ENCODE measurements at regions not wholly inside any gene's neighbourhood (a gene's known extent, or its start where the extent isn't known, plus 50 kb on each side); places are given as distances from the start of the nearest gene placed in this dataset.

GRCh38 chr16:85175724-85176233 is 63.5 kb upstream of the CIBAR2 start:
- no peak for TF ChIP-seq EZH2 (IDR thresholded peaks at IDR 0.05; ENCODE audit: borderline replicate concordance, low read depth, low read length, severe bottlenecking)
- TF ChIP-seq CTCF (IDR thresholded peaks at IDR 0.05; ENCODE audit: borderline replicate concordance, extremely low read depth, low read length, poor library complexity, severe bottlenecking), result no peak
- Histone ChIP-seq H3K4me3 (ENCODE audit: low read depth in 1 of 2, low read length in 2 of 2) (no peak overlapping the region), H3K27me3 (ENCODE audit: insufficient read depth, low read length, poor library complexity) (peaks cover 5% of the 10 kb centered on the region), H3K4me1 (ENCODE audit: insufficient read depth, low read length) (no peaks in the 10 kb centered on the region), H3K9me3 (ENCODE audit: insufficient read depth, low read length, severe bottlenecking) (no peaks in the 10 kb centered on the region), H3K36me3 (ENCODE audit: insufficient read depth, low read length) (no peaks in the 10 kb centered on the region), H3K27ac (ENCODE audit: low read length) (no peak overlapping the region), H3K79me2 (ENCODE audit: insufficient read depth, low read length) (no peaks in the 10 kb centered on the region), H4K20me1 (ENCODE audit: insufficient read depth, low read length) (peaks cover 4% of the 10 kb centered on the region), H3K4me2 (ENCODE audit: insufficient read depth, low read length) (no peak overlapping the region), H2AFZ (ENCODE audit: low read depth, low read length) (no peak overlapping the region), H3K9ac (ENCODE audit: low read depth, low read length) (no peak overlapping the region)
- no peak for ATAC-seq (ENCODE audit: insufficient read depth, low read depth)
- no peak for DNase-seq

DNA sequence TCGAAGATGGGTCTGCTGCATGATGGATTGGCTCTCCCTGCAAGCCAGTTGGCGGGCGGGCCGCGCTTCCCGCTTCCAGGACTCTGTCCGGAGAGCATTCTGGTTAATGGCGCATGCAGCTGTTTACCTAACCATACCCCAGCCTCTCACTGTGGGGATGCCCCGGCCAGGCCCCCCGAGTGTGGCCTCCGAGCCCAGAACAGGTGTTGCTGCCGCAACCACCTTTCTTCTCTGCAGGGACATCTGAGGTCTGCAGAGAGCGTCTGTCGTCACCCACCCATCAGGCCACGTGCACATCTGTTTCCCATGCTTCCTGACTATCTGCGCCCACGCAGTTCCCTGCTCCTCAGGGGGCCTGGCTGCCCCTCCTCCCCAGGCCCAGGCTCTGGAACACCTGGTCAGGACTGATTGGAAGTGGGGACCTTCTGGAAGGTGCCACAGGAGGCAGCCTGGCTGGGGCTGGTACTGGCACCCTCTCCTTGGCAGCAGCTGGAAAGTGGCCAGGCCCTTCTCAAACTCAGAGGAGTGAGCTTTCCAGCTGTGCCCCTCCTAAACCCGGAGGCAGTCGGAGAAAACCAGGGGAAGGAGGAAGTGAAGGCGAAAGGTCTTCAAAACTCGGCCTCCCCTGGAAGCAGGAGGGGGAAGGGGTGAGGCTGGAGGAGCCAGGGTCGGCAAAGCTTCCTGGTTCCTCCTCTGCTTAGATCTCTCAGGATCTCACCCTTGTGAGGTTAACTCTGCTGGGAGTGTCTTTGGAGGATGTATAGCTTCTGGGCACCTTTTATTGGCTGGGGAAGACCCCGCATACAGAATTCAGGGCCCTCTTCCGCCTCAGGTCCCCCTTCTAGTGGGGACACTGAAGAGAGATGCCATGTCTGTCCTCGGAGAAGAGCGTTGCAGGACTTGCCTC is 64.5 kb upstream of the CIBAR2 start:
- H3K4me3 ChIP-seq (ENCODE audit: low read depth in 1 of 2, low read length in 2 of 2), result no peak overlapping the region
- no peak overlapping the region for H2AFZ ChIP-seq (ENCODE audit: low read depth, low read length)
- DNase-seq (no peak), ATAC-seq (ENCODE audit: insufficient read depth, low read depth) (no peak)
- no peaks in the 10 kb centered on the region for H3K4me1 ChIP-seq (ENCODE audit: insufficient read depth, low read length)
- H3K79me2 ChIP-seq (ENCODE audit: insufficient read depth, low read length), result no peaks in the 10 kb centered on the region
- no peak for TF ChIP-seq EZH2 (IDR thresholded peaks at IDR 0.05; ENCODE audit: borderline replicate concordance, low read depth, low read length, severe bottlenecking)
- no peak for TF ChIP-seq CTCF (IDR thresholded peaks at IDR 0.05; ENCODE audit: borderline replicate concordance, extremely low read depth, low read length, poor library complexity, severe bottlenecking)
- H3K4me2 ChIP-seq (ENCODE audit: insufficient read depth, low read length), result no peak overlapping the region
- peaks cover 4% of the 10 kb centered on the region for H4K20me1 ChIP-seq (ENCODE audit: insufficient read depth, low read length)
- H3K9me3 ChIP-seq (ENCODE audit: insufficient read depth, low read length, severe bottlenecking), result no peaks in the 10 kb centered on the region
- peaks cover 5% of the 10 kb centered on the region for H3K27me3 ChIP-seq (ENCODE audit: insufficient read depth, low read length, poor library complexity)
- no peaks in the 10 kb centered on the region for H3K36me3 ChIP-seq (ENCODE audit: insufficient read depth, low read length)
- no peak overlapping the region for H3K9ac ChIP-seq (ENCODE audit: low read depth, low read length)
- no peak overlapping the region for H3K27ac ChIP-seq (ENCODE audit: low read length)

DNA sequence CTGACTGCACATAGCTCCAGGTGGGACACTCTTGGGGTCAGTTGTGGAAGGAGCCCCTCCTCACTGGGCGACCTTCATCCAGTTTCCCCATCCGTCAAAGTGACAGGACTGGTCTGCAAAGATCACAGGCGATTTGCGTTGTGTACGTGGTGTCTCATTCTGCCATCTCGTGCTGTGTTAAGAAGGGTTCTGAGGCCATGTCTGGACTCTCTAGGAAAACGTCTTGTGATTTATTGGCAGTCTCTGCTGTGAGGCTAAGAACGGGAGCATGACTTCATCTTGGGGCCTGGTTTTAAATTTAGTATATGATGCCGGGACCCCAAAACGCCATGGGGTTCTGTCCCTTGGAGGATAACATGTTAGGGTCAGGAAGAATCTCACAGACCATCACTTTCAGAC is 65.2 kb upstream of the CIBAR2 start:
- H3K36me3 ChIP-seq (ENCODE audit: insufficient read depth, low read length), result no peaks in the 10 kb centered on the region
- no peak overlapping the region for H3K4me2 ChIP-seq (ENCODE audit: insufficient read depth, low read length)
- ATAC-seq (ENCODE audit: insufficient read depth, low read depth) (no peak), DNase-seq (no peak)
- no peaks in the 10 kb centered on the region for H3K4me1 ChIP-seq (ENCODE audit: insufficient read depth, low read length)
- peaks cover 4% of the 10 kb centered on the region for H4K20me1 ChIP-seq (ENCODE audit: insufficient read depth, low read length)
- peaks cover 5% of the 10 kb centered on the region for H3K27me3 ChIP-seq (ENCODE audit: insufficient read depth, low read length, poor library complexity)
- H3K27ac ChIP-seq (ENCODE audit: low read length), result no peak overlapping the region
- no peaks in the 10 kb centered on the region for H3K9me3 ChIP-seq (ENCODE audit: insufficient read depth, low read length, severe bottlenecking)
- no peak overlapping the region for H3K4me3 ChIP-seq (ENCODE audit: low read depth in 1 of 2, low read length in 2 of 2)
- no peak for TF ChIP-seq CTCF (IDR thresholded peaks at IDR 0.05; ENCODE audit: borderline replicate concordance, extremely low read depth, low read length, poor library complexity, severe bottlenecking)
- no peak for TF ChIP-seq EZH2 (IDR thresholded peaks at IDR 0.05; ENCODE audit: borderline replicate concordance, low read depth, low read length, severe bottlenecking)
- no peak overlapping the region for H3K9ac ChIP-seq (ENCODE audit: low read depth, low read length)
- H3K79me2 ChIP-seq (ENCODE audit: insufficient read depth, low read length), result no peaks in the 10 kb centered on the region
- no peak overlapping the region for H2AFZ ChIP-seq (ENCODE audit: low read depth, low read length)
